GM06990 (cell line): ENCODE measurements at regions not wholly inside any gene's neighbourhood (a gene's known extent, or its start where the extent isn't known, plus 50 kb on each side); places are given as distances from the start of the nearest gene placed in this dataset.

Experiments
- DNase-seq: peaks from one replicate; pipeline ENCODE4 v3.0.0-alpha.2; 2011; ENCODE audit not compliant: insufficient read length; ENCODE audit errors: extremely low read depth
- H3K27me3 ChIP-seq: replicated peaks from 2 replicates; pipeline ENCODE4 v1.6.0; 2011; ENCODE audit warnings: low read length; ENCODE audit not compliant: control insufficient read depth, insufficient read depth
- H3K36me3 ChIP-seq: 2 replicates; pipeline ENCODE4 v1.5.1; 2011; ENCODE audit warnings: low read length; ENCODE audit not compliant: control insufficient read depth, insufficient read depth
- H3K4me3 ChIP-seq: replicated peaks from 2 replicates; pipeline ENCODE4 v1.5.1; 2011; ENCODE audit warnings: low read depth, mild to moderate bottlenecking, control low read depth, low read length
- TF ChIP-seq, protein P1 (sequence below): IDR thresholded peaks from 2 replicates; pipeline ENCODE4 v1.5.1; 2011; ENCODE audit warnings: low read length, control low read depth, mild to moderate bottlenecking, inconsistent platforms; ENCODE audit not compliant: insufficient read depth, poor library complexity, severe bottlenecking

GRCh38 chr4:108272986-108273385 lies 104.3 kb upstream of the LEF1 start:
- TF ChIP-seq, protein P1, sequence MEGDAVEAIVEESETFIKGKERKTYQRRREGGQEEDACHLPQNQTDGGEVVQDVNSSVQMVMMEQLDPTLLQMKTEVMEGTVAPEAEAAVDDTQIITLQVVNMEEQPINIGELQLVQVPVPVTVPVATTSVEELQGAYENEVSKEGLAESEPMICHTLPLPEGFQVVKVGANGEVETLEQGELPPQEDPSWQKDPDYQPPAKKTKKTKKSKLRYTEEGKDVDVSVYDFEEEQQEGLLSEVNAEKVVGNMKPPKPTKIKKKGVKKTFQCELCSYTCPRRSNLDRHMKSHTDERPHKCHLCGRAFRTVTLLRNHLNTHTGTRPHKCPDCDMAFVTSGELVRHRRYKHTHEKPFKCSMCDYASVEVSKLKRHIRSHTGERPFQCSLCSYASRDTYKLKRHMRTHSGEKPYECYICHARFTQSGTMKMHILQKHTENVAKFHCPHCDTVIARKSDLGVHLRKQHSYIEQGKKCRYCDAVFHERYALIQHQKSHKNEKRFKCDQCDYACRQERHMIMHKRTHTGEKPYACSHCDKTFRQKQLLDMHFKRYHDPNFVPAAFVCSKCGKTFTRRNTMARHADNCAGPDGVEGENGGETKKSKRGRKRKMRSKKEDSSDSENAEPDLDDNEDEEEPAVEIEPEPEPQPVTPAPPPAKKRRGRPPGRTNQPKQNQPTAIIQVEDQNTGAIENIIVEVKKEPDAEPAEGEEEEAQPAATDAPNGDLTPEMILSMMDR, result no peak
- no peak overlapping the region for H3K4me3 ChIP-seq
- DNase-seq, result no peak
- H3K36me3 ChIP-seq, result no peaks in the 10 kb centered on the region
- no peaks in the 10 kb centered on the region for H3K27me3 ChIP-seq

DNA sequence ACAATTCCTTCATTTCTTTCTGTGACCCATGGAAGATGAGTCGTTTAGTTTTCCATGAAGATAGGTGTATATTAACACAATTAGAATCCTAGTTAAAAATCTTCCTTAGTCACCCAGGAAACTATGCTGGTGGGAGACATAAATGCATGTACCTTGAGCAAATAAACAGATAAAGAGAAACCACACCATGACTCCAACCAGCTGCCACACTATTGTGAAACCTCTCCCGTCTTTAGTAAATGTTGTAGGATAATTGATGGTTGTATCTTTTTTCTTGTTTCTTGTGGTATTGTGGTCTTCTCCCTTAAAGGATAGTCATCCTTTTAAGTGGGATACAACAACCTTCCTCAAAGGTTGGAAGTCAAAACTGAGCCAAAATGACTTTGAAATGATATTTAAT lies 103.8 kb upstream of the LEF1 start:
- DNase-seq, result no peak
- Histone ChIP-seq H3K27me3 (no peaks in the 10 kb centered on the region), H3K4me3 (no peak overlapping the region), H3K36me3 (no peaks in the 10 kb centered on the region)
- TF ChIP-seq, protein P1, result no peak

- Histone ChIP-seq H3K27me3 (no peaks in the 10 kb centered on the region), H3K36me3 (no peaks in the 10 kb centered on the region), H3K4me3 (no peak overlapping the region)
- TF ChIP-seq, protein P1, result no peak
- DNase-seq, result no peak
Observed at GRCh38 chr4:108272046-108272445, 103.3 kb upstream of the LEF1 start.

- Histone ChIP-seq H3K27me3 (no peaks in the 10 kb centered on the region), H3K4me3 (no peak overlapping the region), H3K36me3 (no peaks in the 10 kb centered on the region)
- TF ChIP-seq, protein P1, result no peak
- DNase-seq, result no peak
Observed at GRCh38 chr4:108270466-108271450, 102.0 kb upstream of the LEF1 start.

- TF ChIP-seq, protein P1, result no peak
- no peaks in the 10 kb centered on the region; the same call in 1 of the 2 replicates for H3K27me3 ChIP-seq
- DNase-seq, result no peak
- H3K4me3 ChIP-seq, result no peak overlapping the region
- no peaks in the 10 kb centered on the region for H3K36me3 ChIP-seq
Observed at GRCh38 chr4:108264693-108265092, 96.0 kb upstream of the LEF1 start.
